PC-9 (cell line): ENCODE measurements at regions not wholly inside any gene's neighbourhood (a gene's known extent, or its start where the extent isn't known, plus 50 kb on each side); places are given as distances from the start of the nearest gene placed in this dataset.

ENCODE experiments used
- CTCF ChIP-seq: fragments of 200-600 bp; sonication (generic); conservative IDR thresholded peaks from 2 replicates; pipeline ENCODE4 v1.6.1; 2017; ENCODE audit warnings: mixed run types, antibody characterized with exemption, mild to moderate bottlenecking, moderate library complexity
- EZH2 ChIP-seq: fragments of 200-600 bp; sonication (generic); IDR thresholded peaks from 2 replicates; pipeline ENCODE4 v1.8.0; 2017; ENCODE audit warnings: antibody characterized with exemption, low read depth

GRCh38 chr16:86765389-86766026 lies 187.2 kb downstream of the FOXL1 start:
- TF ChIP-seq EZH2 (no peak), CTCF (no peak)
